Caco-2 (cell line): ENCODE measurements at regions not wholly inside any gene's neighbourhood (a gene's known extent, or its start where the extent isn't known, plus 50 kb on each side); places are given as distances from the start of the nearest gene placed in this dataset.

Experiments used
- BruUV-seq: library from RNA; stranded (reverse); fragments of 400-500 nt; replicated peaks from 2 replicates; lab custom pipeline; 2021; lab: Mats Ljungman, UMichigan
- CTCF ChIA-PET: fragments of 300-600 bp; sonication (Branson Sonifier 250); formaldehyde crosslinking; loops from one replicate; lab custom pipeline; 2022; ENCODE audit warnings: antibody characterized with exemption; lab: Charles Lee
- POLR2A ChIA-PET: fragments of 300-600 bp; sonication (Branson Sonifier 250); formaldehyde crosslinking; loops from one replicate; lab custom pipeline; 2022; ENCODE audit warnings: antibody characterized with exemption; lab: Charles Lee
- DNase-seq, 2 experiments: peaks; one replicate each; pipeline versions ENCODE4 v3.0.0 to v3.0.0-alpha.2; 2020 to 2022
- H3K27me3 ChIP-seq: replicated peaks from 2 replicates; pipeline ENCODE4 v1.6.0; 2011; ENCODE audit warnings: low read length; ENCODE audit not compliant: control insufficient read depth, insufficient read depth
- H3K36me3 ChIP-seq: 2 replicates; pipeline ENCODE4 v1.5.1; 2011; ENCODE audit warnings: low read length; ENCODE audit not compliant: control insufficient read depth, insufficient read depth
- H3K4me1 ChIP-seq: fragments of 250-450 bp; sonication (Bioruptor Pico); 2 replicates; pipeline ENCODE4 v1.5.1; 2020; ENCODE audit warnings: mild to moderate bottlenecking
- H3K4me3 ChIP-seq: 2 replicates; pipeline ENCODE4 v1.5.1; 2011; ENCODE audit warnings: low read depth, mild to moderate bottlenecking, control low read depth, low read length
- H3K9me3 ChIP-seq: fragments of 250-450 bp; sonication (Bioruptor Pico); 2 replicates; pipeline ENCODE4 v1.5.1; 2020; ENCODE audit warnings: mild to moderate bottlenecking, moderate library complexity
- H3K27ac Mint-ChIP-seq: one replicate; pipeline ENCODE4 v1.8.0; 2022; ENCODE audit warnings: mixed read lengths; ENCODE audit not compliant: unreplicated experiment
- H3K27me3 Mint-ChIP-seq: one replicate; pipeline ENCODE4 v1.8.0; 2022; ENCODE audit warnings: mixed read lengths; ENCODE audit not compliant: insufficient read depth, unreplicated experiment
- H3K36me3 Mint-ChIP-seq: one replicate; pipeline ENCODE4 v1.8.0; 2022; ENCODE audit warnings: mild to moderate bottlenecking, mixed read lengths; ENCODE audit not compliant: insufficient read depth, unreplicated experiment
- H3K4me1 Mint-ChIP-seq: one replicate; pipeline ENCODE4 v1.8.0; 2022; ENCODE audit warnings: low read depth, mixed read lengths; ENCODE audit not compliant: unreplicated experiment
- H3K4me3 Mint-ChIP-seq: one replicate; pipeline ENCODE4 v1.8.0; 2022; ENCODE audit warnings: mild to moderate bottlenecking, moderate library complexity, mixed read lengths; ENCODE audit not compliant: unreplicated experiment
- H3K9me3 Mint-ChIP-seq: one replicate; pipeline ENCODE4 v1.8.0; 2022; ENCODE audit warnings: mixed read lengths; ENCODE audit not compliant: unreplicated experiment
- intact Hi-C: fragments of 100-400 bp; cut with micrococcal nuclease; formaldehyde crosslinking; loops from one replicate; pipeline ENCODE4 v1.10.0; 2022; ENCODE audit not compliant: unreplicated experiment
- TF ChIP-seq, protein P1 (sequence below), 2 experiments: fragments of 200-600 bp in 1 of 2; IDR thresholded peaks; 1 replicate in 1 of 2; 2 replicates in 1 of 2; pipeline versions ENCODE4 v1.5.1 to v1.8.0; 2011 to 2022; ENCODE audit warnings: antibody characterized with exemption in 1 of 2, control low read depth in 1 of 2, inconsistent platforms in 1 of 2, low read depth in 1 of 2, low read length in 1 of 2, mild to moderate bottlenecking in 1 of 2, moderate library complexity in 1 of 2; ENCODE audit not compliant: insufficient read depth in 1 of 2, severe bottlenecking in 1 of 2, unreplicated experiment in 1 of 2

DNA sequence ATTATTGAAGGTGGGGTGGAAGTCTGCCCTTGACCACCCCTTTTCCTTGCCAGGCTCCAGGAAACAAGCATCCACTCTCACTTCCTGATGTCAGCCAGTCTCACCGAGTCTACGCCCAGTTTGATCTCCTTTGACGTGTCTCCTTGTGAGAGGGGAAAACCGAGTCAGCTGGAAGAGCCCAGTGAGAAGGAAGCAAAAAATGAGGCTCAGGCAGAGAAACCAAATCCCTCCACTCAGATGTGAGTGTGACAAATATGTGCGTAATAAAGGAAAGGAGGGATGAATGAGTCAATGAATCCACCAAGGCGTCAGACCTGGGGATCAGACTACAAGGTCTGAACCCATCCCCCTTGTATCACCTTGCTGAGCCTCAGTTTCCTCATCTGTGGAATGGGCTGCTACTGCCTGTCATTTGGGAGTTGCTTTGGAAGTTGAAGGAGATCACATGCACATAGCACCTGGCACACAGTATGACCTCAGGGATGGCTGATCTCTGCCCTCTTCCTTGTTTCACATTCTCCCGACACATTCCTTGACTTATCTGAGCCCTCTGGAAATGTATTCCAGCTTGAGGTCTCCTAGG is 61.3 kb upstream of the XPA start:
- Mint-ChIP-seq H3K27me3 (no peaks in the 10 kb centered on the region), H3K4me1 (peaks cover 42% of the 10 kb centered on the region), H3K36me3 (no peaks in the 10 kb centered on the region), H3K27ac (peak overlapping the region; percentile 56), H3K4me3 (no peak overlapping the region), H3K9me3 (no peaks in the 10 kb centered on the region)
- intact Hi-C loops, result no loop called here
- Histone ChIP-seq H3K4me3 (no peak overlapping the region), H3K27me3 (no peaks in the 10 kb centered on the region), H3K9me3 (no peaks in the 10 kb centered on the region), H3K36me3 (no peaks in the 10 kb centered on the region), H3K4me1 (peaks cover 49% of the 10 kb centered on the region)
- CTCF ChIA-PET, result no interaction called here
- BruUV-seq, result no TSS peak
- POLR2A ChIA-PET, result no interaction called here
- no peak for DNase-seq
- TF ChIP-seq, protein P1, sequence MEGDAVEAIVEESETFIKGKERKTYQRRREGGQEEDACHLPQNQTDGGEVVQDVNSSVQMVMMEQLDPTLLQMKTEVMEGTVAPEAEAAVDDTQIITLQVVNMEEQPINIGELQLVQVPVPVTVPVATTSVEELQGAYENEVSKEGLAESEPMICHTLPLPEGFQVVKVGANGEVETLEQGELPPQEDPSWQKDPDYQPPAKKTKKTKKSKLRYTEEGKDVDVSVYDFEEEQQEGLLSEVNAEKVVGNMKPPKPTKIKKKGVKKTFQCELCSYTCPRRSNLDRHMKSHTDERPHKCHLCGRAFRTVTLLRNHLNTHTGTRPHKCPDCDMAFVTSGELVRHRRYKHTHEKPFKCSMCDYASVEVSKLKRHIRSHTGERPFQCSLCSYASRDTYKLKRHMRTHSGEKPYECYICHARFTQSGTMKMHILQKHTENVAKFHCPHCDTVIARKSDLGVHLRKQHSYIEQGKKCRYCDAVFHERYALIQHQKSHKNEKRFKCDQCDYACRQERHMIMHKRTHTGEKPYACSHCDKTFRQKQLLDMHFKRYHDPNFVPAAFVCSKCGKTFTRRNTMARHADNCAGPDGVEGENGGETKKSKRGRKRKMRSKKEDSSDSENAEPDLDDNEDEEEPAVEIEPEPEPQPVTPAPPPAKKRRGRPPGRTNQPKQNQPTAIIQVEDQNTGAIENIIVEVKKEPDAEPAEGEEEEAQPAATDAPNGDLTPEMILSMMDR (IDR thresholded peaks at IDR 0.05; ENCODE audit: insufficient read depth in 1 of 2, low read depth in 1 of 2, low read length in 1 of 2, severe bottlenecking in 1 of 2, unreplicated experiment in 1 of 2), result no peak

DNA sequence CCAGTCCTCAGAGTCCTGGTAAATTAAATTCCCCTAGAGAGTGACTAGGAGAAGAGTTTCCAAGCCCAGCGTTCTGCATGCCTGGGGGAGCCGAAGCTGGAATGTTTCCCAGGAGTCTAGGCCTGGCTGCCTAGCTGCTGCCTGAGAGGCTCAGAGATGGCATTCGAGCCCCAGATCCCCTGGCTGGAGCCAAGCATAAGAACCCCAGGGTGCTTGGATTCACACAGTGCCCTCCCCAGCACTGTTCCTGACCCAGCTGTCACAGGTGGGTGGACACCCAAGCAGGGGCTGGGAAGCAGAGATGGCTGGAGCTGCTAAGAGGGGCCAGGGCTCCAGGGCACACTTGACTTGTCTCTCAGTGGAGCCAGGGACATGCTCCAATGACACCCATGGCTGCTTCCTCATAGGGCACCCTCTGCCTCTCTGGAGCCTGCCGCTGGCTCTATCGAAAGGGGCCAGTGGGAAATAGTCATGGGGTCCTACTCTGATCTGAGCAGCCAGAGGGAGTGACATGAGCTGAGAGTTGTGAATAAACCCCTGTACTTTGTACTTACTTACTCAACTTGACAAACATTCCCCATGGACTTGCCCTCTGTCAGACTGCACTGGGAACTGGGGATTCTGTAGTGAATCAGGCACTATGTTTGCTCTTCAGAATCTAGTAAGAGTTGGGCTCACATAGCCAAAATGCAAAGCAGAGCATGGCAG is 62.6 kb upstream of the XPA start:
- H3K36me3 ChIP-seq, result no peaks in the 10 kb centered on the region
- BruUV-seq, result TSS peak; percentile 76
- H3K27me3 Mint-ChIP-seq, result no peaks in the 10 kb centered on the region
- peaks cover 36% of the 10 kb centered on the region for H3K4me1 Mint-ChIP-seq
- H3K4me3 Mint-ChIP-seq, result peak overlapping the region; percentile 24
- H3K4me1 ChIP-seq, result peaks cover 43% of the 10 kb centered on the region
- CTCF ChIA-PET, result interaction anchor here (0.8 to 1.5 kb wide), 5 partner anchors 8 to 126 kb away, joined by 3 to 4 read pairs (median 3); partner anchors contain the start of genes NCBP1 and TSTD2
- H3K4me3 ChIP-seq, result no peak overlapping the region
- H3K27ac Mint-ChIP-seq, result peak overlapping the region; percentile 56
- no peaks in the 10 kb centered on the region for H3K9me3 Mint-ChIP-seq
- H3K27me3 ChIP-seq, result no peaks in the 10 kb centered on the region
- H3K9me3 ChIP-seq, result no peaks in the 10 kb centered on the region
- POLR2A ChIA-PET, result interaction anchor here (0.8 to 2.8 kb wide), 6 partner anchors 8 to 126 kb away, joined by 3 to 22 read pairs (median 6); partner anchors contain the start of genes NCBP1, TSTD2 and XPA
- TF ChIP-seq, protein P1 (IDR thresholded peaks at IDR 0.05; ENCODE audit: insufficient read depth in 1 of 2, low read depth in 1 of 2, low read length in 1 of 2, severe bottlenecking in 1 of 2, unreplicated experiment in 1 of 2), result peak in 1 of 2 experiments; percentile 18
- intact Hi-C loops, result loop anchor here (1.0 to 2.0 kb wide), 6 partner anchors 7 to 49 kb away; no protein-coding TSS in a partner anchor
- peak; percentile 74 to 77 for DNase-seq
- H3K36me3 Mint-ChIP-seq, result no peaks in the 10 kb centered on the region

DNA sequence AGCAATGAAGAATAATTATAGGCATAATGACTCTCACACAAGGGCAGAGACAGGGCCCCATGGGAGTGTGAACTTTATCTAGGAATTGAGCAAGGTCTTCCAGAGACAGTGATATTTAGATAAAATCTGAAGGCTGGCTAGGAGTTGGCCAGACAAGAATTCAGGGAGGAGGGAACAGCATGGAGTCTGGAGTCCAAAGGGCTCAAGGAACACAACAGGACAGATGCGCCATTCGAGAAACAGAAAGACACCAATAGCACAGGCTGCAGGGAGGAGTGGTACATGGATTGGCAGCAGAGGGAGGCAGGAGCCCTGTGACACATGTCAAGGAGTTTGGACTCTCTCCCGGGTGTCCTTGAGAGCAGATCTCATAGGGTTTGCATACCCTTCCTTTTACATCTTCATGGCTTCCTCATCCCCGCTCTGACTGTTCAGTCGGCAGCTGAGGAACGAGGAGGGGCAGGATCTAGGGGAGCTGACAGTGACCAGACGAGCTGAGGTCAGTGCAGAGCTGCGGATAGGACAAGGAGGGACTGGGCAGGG is 64.0 kb upstream of the XPA start:
- peak overlapping the region; percentile 86 for H3K27ac Mint-ChIP-seq
- TF ChIP-seq, protein P1 (IDR thresholded peaks at IDR 0.05; ENCODE audit: insufficient read depth in 1 of 2, low read depth in 1 of 2, low read length in 1 of 2, severe bottlenecking in 1 of 2, unreplicated experiment in 1 of 2), result no peak
- H3K9me3 Mint-ChIP-seq, result no peaks in the 10 kb centered on the region
- Histone ChIP-seq H3K36me3 (no peaks in the 10 kb centered on the region), H3K4me3 (no peak overlapping the region), H3K9me3 (no peaks in the 10 kb centered on the region), H3K4me1 (peaks cover 43% of the 10 kb centered on the region), H3K27me3 (no peaks in the 10 kb centered on the region)
- intact Hi-C loops, result loop anchor here (2.0 kb wide), 2 partner anchors 42 to 50 kb away; no protein-coding TSS in a partner anchor
- ChIA-PET POLR2A (interaction anchor here (1.0 to 2.8 kb wide), 3 partner anchors 10 to 42 kb away, joined by 4 to 22 read pairs (median 9); no protein-coding TSS in a partner anchor), CTCF (interaction anchor here (1.0 to 1.5 kb wide), 4 partner anchors 10 to 128 kb away, joined by 3 to 4 read pairs (median 4); partner anchors contain the start of genes NCBP1 and TSTD2)
- peak; percentile 70 to 88 for DNase-seq
- no peaks in the 10 kb centered on the region for H3K27me3 Mint-ChIP-seq
- H3K4me1 Mint-ChIP-seq, result peaks cover 36% of the 10 kb centered on the region
- H3K4me3 Mint-ChIP-seq, result peak overlapping the region; percentile 62
- BruUV-seq, result TSS peak; percentile 75
- no peaks in the 10 kb centered on the region for H3K36me3 Mint-ChIP-seq
